ENCODE measurements at regions not wholly inside any gene's neighbourhood (a gene's known extent, or its start where the extent isn't known, plus 50 kb on each side); places are given as distances from the start of the nearest gene placed in this dataset.

DNA sequence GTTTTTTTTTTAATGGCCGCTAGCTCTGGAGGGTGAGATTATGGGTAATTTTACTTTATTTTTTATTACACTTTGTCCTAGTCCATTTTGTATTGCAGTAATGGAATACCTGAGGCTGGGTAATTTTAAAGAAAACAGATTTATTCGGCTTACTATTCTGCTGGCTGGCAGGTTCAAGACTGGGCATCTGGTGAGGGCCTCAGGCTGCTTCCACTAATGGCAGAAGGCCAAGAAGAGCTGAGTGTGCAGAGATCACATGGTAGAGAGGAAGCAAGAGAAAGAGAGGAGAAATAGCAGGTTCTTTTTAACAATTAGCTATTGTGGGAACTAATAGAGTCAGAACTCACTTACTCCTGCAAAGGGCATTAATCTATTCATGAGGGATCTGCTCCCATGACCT, 52.4 kb upstream of the ARHGAP28 start:
- peaks cover 40% of the 10 kb centered on the region for H3K9me3 Mint-ChIP-seq
- TF ChIP-seq, protein P1, sequence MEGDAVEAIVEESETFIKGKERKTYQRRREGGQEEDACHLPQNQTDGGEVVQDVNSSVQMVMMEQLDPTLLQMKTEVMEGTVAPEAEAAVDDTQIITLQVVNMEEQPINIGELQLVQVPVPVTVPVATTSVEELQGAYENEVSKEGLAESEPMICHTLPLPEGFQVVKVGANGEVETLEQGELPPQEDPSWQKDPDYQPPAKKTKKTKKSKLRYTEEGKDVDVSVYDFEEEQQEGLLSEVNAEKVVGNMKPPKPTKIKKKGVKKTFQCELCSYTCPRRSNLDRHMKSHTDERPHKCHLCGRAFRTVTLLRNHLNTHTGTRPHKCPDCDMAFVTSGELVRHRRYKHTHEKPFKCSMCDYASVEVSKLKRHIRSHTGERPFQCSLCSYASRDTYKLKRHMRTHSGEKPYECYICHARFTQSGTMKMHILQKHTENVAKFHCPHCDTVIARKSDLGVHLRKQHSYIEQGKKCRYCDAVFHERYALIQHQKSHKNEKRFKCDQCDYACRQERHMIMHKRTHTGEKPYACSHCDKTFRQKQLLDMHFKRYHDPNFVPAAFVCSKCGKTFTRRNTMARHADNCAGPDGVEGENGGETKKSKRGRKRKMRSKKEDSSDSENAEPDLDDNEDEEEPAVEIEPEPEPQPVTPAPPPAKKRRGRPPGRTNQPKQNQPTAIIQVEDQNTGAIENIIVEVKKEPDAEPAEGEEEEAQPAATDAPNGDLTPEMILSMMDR (IDR thresholded peaks at IDR 0.05): no peak
- DNase-seq: no peak
- no peaks in the 10 kb centered on the region for H3K27me3 Mint-ChIP-seq (ENCODE audit: insufficient read depth)
- H3K36me3 Mint-ChIP-seq (ENCODE audit: low read depth): peaks cover 4% of the 10 kb centered on the region; the same call in 1 of the 2 replicates
- H3K4me3 Mint-ChIP-seq: no peak overlapping the region
- no peaks in the 10 kb centered on the region for H3K4me1 Mint-ChIP-seq (ENCODE audit: low read depth)
- no peak overlapping the region for H3K27ac Mint-ChIP-seq

DNA sequence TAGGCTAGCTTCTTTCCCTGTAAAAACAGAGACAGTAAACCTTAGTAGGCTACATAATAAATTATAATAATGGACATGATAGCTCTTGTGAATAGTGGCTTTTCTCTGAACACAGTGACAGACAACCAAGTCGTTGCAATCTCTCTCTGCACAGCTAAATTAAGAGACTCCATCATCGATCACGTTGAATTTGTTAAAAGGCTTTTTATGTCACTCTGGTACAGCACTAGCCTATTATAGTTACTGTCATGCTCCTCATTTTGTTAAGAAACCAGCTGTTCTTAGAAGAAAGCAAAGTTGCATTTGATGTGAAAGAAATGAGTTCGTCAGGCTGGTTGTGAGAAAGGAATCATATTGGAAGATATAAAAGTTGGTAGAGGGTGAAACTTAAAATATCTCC, 50.3 kb upstream of the ARHGAP28 start:
- Mint-ChIP-seq H3K4me3 (no peak overlapping the region), H3K9me3 (peaks cover 27% of the 10 kb centered on the region), H3K4me1 (ENCODE audit: low read depth) (no peaks in the 10 kb centered on the region), H3K36me3 (ENCODE audit: low read depth) (peaks cover 4% of the 10 kb centered on the region; the same call in 1 of the 2 replicates), H3K27me3 (ENCODE audit: insufficient read depth) (no peaks in the 10 kb centered on the region), H3K27ac (no peak overlapping the region)
- TF ChIP-seq, protein P1 (IDR thresholded peaks at IDR 0.05): no peak
- no peak for DNase-seq
